H1 (cell line): ENCODE measurements at regions not wholly inside any gene's neighbourhood (a gene's known extent, or its start where the extent isn't known, plus 50 kb on each side); places are given as distances from the start of the nearest gene placed in this dataset.

ENCODE experiments used
- CTCF ChIA-PET: fragments of 300-600 bp; sonication (Branson Sonifier 250); formaldehyde crosslinking; loops from one replicate; lab custom pipeline; 2021; ENCODE audit not compliant: partially characterized antibody; lab: Charles Lee
- POLR2A ChIA-PET: fragments of 300-600 bp; sonication (Branson Sonifier 250); formaldehyde crosslinking; loops from one replicate; lab custom pipeline; 2021; ENCODE audit warnings: inconsistent platforms; ENCODE audit not compliant: partially characterized antibody; lab: Charles Lee
- DNase-seq, 2 experiments: peaks; one replicate each; pipeline versions ENCODE4 v3.0.0 to v3.0.0-alpha.2; 2010 to 2022; ENCODE audit warnings: low spot score in 2 of 2, low read depth in 1 of 2, mixed read lengths in 1 of 2
- FAIRE-seq: peaks from 2 replicates; lab custom pipeline; 2011; peaks lifted over from hg19 to GRCh38; lab: Jason Lieb, UNC
- H2AFZ ChIP-seq: 2 replicates; pipeline ENCODE4 v1.8.1; 2012; ENCODE audit warnings: low read length, inconsistent platforms
- H2AK5ac ChIP-seq: 2 replicates; pipeline ENCODE4 v1.6.1; 2013; ENCODE audit warnings: low read depth, low read length
- H2BK120ac ChIP-seq: replicated peaks from 2 replicates; pipeline ENCODE3; 2013; ENCODE audit warnings: low read depth, low read length, inconsistent platforms
- H2BK12ac ChIP-seq: 2 replicates; pipeline ENCODE4 v1.6.1; 2013; ENCODE audit warnings: low read depth, low read length
- H2BK15ac ChIP-seq: 2 replicates; pipeline ENCODE4 v1.6.1; 2013; ENCODE audit warnings: low read length
- H2BK20ac ChIP-seq: 2 replicates; pipeline ENCODE4 v1.6.1; 2013; ENCODE audit warnings: low read length
- H2BK5ac ChIP-seq: 2 replicates; pipeline ENCODE4 v1.6.1; 2013; ENCODE audit warnings: low read depth, low read length
- H3K14ac ChIP-seq: 2 replicates; pipeline ENCODE4 v1.6.1; 2013; ENCODE audit warnings: inconsistent platforms; ENCODE audit not compliant: insufficient read length
- H3K18ac ChIP-seq: 2 replicates; pipeline ENCODE4 v1.6.1; 2013; ENCODE audit warnings: low read length; ENCODE audit errors: extremely low read depth
- H3K23ac ChIP-seq: 2 replicates; pipeline ENCODE4 v1.6.1; 2013; ENCODE audit warnings: inconsistent platforms; ENCODE audit not compliant: insufficient read length
- H3K23me2 ChIP-seq: 2 replicates; pipeline ENCODE4 v1.6.1; 2013; ENCODE audit warnings: low read depth, low read length
- H3K27ac ChIP-seq: 2 replicates; pipeline ENCODE4 v1.6.1; 2011; ENCODE audit warnings: low read depth, low read length, inconsistent platforms
- H3K27me3 ChIP-seq, 4 experiments: replicated peaks in 1 of 4; 1 replicate in 1 of 4; 2 replicates in 3 of 4; pipeline versions ENCODE4 v1.6.1 to v1.8.1; 2011 to 2013; ENCODE audit warnings: low read length in 3 of 4, mild to moderate bottlenecking in 3 of 4, inconsistent platforms in 2 of 4, mixed read lengths in 2 of 4, moderate library complexity in 1 of 4; ENCODE audit not compliant: control insufficient read depth in 3 of 4, insufficient read depth in 3 of 4; ENCODE audit errors: extremely low read depth in 1 of 4
- H3K36me3 ChIP-seq, 4 experiments: 2 replicates each; pipeline versions ENCODE4 v1.6.1 to v1.8.1; 2011 to 2013; ENCODE audit warnings: mild to moderate bottlenecking in 4 of 4, low read length in 3 of 4, moderate library complexity in 2 of 4, control low read depth in 1 of 4, inconsistent platforms in 1 of 4; ENCODE audit not compliant: insufficient read depth in 4 of 4, control insufficient read depth in 2 of 4
- H3K4ac ChIP-seq: replicated peaks from 2 replicates; pipeline ENCODE3; 2013; ENCODE audit warnings: low read length, low read depth, mixed read lengths, inconsistent platforms; ENCODE audit not compliant: insufficient read length
- H3K4me1 ChIP-seq, 4 experiments: replicated peaks in 1 of 4; 1 replicate in 1 of 4; 2 replicates in 3 of 4; pipeline versions ENCODE4 v1.6.1 to v1.8.1; 2011 to 2013; ENCODE audit warnings: low read length in 3 of 4, inconsistent platforms in 2 of 4, mixed read lengths in 1 of 4; ENCODE audit not compliant: insufficient read depth in 4 of 4, control insufficient read depth in 3 of 4
- H3K4me2 ChIP-seq, 2 experiments: 2 replicates each; pipeline versions ENCODE4 v1.6.1 to v1.8.1; 2011 to 2013; ENCODE audit warnings: low read depth in 2 of 2, low read length in 2 of 2, control low read depth in 1 of 2, inconsistent platforms in 1 of 2, mild to moderate bottlenecking in 1 of 2; ENCODE audit not compliant: insufficient read depth in 1 of 2
- H3K4me3 ChIP-seq, 4 experiments: fragments of 200-600, 300-600 bp in 1 of 4; sonication (generic), shearing (Covaris generic), sonication (Bioruptor Twin) in 1 of 4; 2 replicates each; pipeline versions ENCODE4 v1.5.1 to v1.8.1; 2011 to 2016; ENCODE audit warnings: low read length in 4 of 4, low read depth in 3 of 4, control low read depth in 2 of 4, inconsistent platforms in 2 of 4, mild to moderate bottlenecking in 2 of 4, mixed read lengths in 1 of 4, moderate library complexity in 1 of 4; ENCODE audit not compliant: insufficient read depth in 2 of 4; ENCODE audit errors: extremely low read depth in 1 of 4
- H3K56ac ChIP-seq: replicated peaks from 2 replicates; pipeline ENCODE3; 2013; ENCODE audit warnings: low read depth, mild to moderate bottlenecking, mixed read lengths, low read length, inconsistent platforms; ENCODE audit not compliant: insufficient read length
- H3K79me1 ChIP-seq: 2 replicates; pipeline ENCODE4 v1.6.1; 2013; ENCODE audit warnings: low read depth, low read length, control low read depth
- H3K79me2 ChIP-seq, 2 experiments: 2 replicates each; pipeline versions ENCODE4 v1.6.1 to v1.8.1; 2012 to 2013; ENCODE audit warnings: low read length in 2 of 2, mild to moderate bottlenecking in 2 of 2, inconsistent platforms in 1 of 2; ENCODE audit not compliant: insufficient read depth in 2 of 2, control insufficient read depth in 1 of 2
- H3K9ac ChIP-seq, 4 experiments: replicated peaks in 1 of 4; 1 replicate in 1 of 4; 2 replicates in 3 of 4; pipeline versions ENCODE4 v1.6.1 to v1.8.1; 2011 to 2013; ENCODE audit warnings: low read depth in 3 of 4, low read length in 3 of 4, control low read depth in 2 of 4, mild to moderate bottlenecking in 2 of 4, moderate library complexity in 2 of 4, inconsistent platforms in 1 of 4; ENCODE audit errors: extremely low read depth in 1 of 4
- H3K9me3 ChIP-seq, 2 experiments: 2 replicates each; pipeline versions ENCODE4 v1.6.1 to v1.8.1; 2012 to 2013; ENCODE audit warnings: mild to moderate bottlenecking in 2 of 2, moderate library complexity in 2 of 2, control low read depth in 1 of 2, inconsistent platforms in 1 of 2, low read depth in 1 of 2, low read length in 1 of 2, mixed read lengths in 1 of 2; ENCODE audit not compliant: insufficient read depth in 2 of 2
- H4K20me1 ChIP-seq, 2 experiments: replicated peaks in 1 of 2; 2 replicates each; pipeline versions ENCODE3 to v1.8.1; 2011 to 2013; ENCODE audit warnings: inconsistent platforms in 2 of 2, low read length in 2 of 2, mild to moderate bottlenecking in 1 of 2; ENCODE audit not compliant: insufficient read depth in 2 of 2, control insufficient read depth in 1 of 2
- H4K5ac ChIP-seq: 2 replicates; pipeline ENCODE4 v1.6.1; 2013; ENCODE audit warnings: low read length, low read depth, mixed read lengths, inconsistent platforms; ENCODE audit not compliant: insufficient read length
- H4K8ac ChIP-seq: 2 replicates; pipeline ENCODE4 v1.8.0; 2013; ENCODE audit warnings: mild to moderate bottlenecking, moderate library complexity, low read length, inconsistent platforms; ENCODE audit not compliant: insufficient read depth; ENCODE audit errors: extremely low read depth
- H4K91ac ChIP-seq: replicated peaks from 2 replicates; pipeline ENCODE3; 2013; ENCODE audit warnings: low read length, mixed read lengths, inconsistent platforms; ENCODE audit not compliant: insufficient read length
- ASH2L ChIP-seq: fragments of 200-600, 300-600 bp; sonication (generic); IDR thresholded peaks from one replicate; pipeline ENCODE4 v1.7.1; 2017; ENCODE audit warnings: low read length
- BACH1 ChIP-seq: IDR thresholded peaks from 2 replicates; pipeline ENCODE4 v1.6.1; 2012; ENCODE audit warnings: low read length, improper control_type of control experiment
- CTCF ChIP-seq, 3 experiments: IDR thresholded peaks; 1 replicate in 2 of 3; 2 replicates in 1 of 3; pipeline versions ENCODE4 v1.5.1 to v1.6.1; 2011; ENCODE audit warnings: low read length in 3 of 3, mild to moderate bottlenecking in 3 of 3, inconsistent platforms in 2 of 3, low read depth in 1 of 3, moderate library complexity in 1 of 3; ENCODE audit not compliant: insufficient read depth in 1 of 3; ENCODE audit errors: control extremely low read depth in 1 of 3
- EP300 ChIP-seq, 2 experiments: IDR thresholded peaks; 1 replicate in 1 of 2; 2 replicates in 1 of 2; pipeline ENCODE4 v1.6.1; 2011 to 2012; ENCODE audit warnings: low read depth in 2 of 2, low read length in 2 of 2, mild to moderate bottlenecking in 2 of 2, borderline replicate concordance in 1 of 2, inconsistent platforms in 1 of 2, moderate library complexity in 1 of 2
- GABPA ChIP-seq: IDR thresholded peaks from 2 replicates; pipeline ENCODE4 v1.6.1; 2011; ENCODE audit warnings: mild to moderate bottlenecking, low read length, moderate library complexity, borderline replicate concordance; ENCODE audit not compliant: insufficient read depth
- MAFK ChIP-seq: IDR thresholded peaks from 2 replicates; pipeline ENCODE4 v1.6.1; 2012; ENCODE audit warnings: low read depth, mild to moderate bottlenecking, improper control_type of control experiment, low read length
- RFX5 ChIP-seq: IDR thresholded peaks from 2 replicates; pipeline ENCODE4 v1.6.1; 2011; ENCODE audit warnings: low read depth, low read length, improper control_type of control experiment, borderline replicate concordance
- SAP30 ChIP-seq: fragments of 300-600 bp; sonication (generic); IDR thresholded peaks from 2 replicates; pipeline ENCODE4 v1.7.1; 2012; ENCODE audit warnings: low read length, moderate library complexity, mild to moderate bottlenecking, inconsistent platforms; ENCODE audit not compliant: insufficient read depth, insufficient replicate concordance
- SP1 ChIP-seq: IDR thresholded peaks from 2 replicates; pipeline ENCODE4 v1.6.1; 2011; ENCODE audit warnings: low read depth, low read length
- SP4 ChIP-seq: IDR thresholded peaks from 2 replicates; pipeline ENCODE4 v1.6.1; 2012; ENCODE audit warnings: low read length, inconsistent platforms
- TAF7 ChIP-seq: optimal IDR thresholded peaks from 2 replicates; pipeline ENCODE3; 2011; ENCODE audit warnings: low read depth, mild to moderate bottlenecking, inconsistent platforms, low read length, moderate library complexity, borderline replicate concordance
- TBP ChIP-seq: IDR thresholded peaks from 2 replicates; pipeline ENCODE4 v1.6.1; 2011; ENCODE audit warnings: low read depth, low read length, improper control_type of control experiment
- WGBS, 2 experiments: shearing (Covaris generic) in 1 of 2; methylation state at CpG; one replicate each; pipeline versions ENCODE4 v1.1.6 to v1.1.7; 2013 to 2015; ENCODE audit warnings: low lambda C conversion rate in 2 of 2, mixed read lengths in 2 of 2, inconsistent platforms in 1 of 2, low coverage in 1 of 2, missing lambda C conversion rate in 1 of 2; ENCODE audit not compliant: insufficient replicate concordance in 2 of 2, insufficient coverage in 1 of 2, insufficient read length in 1 of 2; ENCODE audit errors: extremely low coverage in 1 of 2, missing lambda C conversion rate in 1 of 2; 5-methylcytosine and 5-hydroxymethylcytosine counted together

- Histone ChIP-seq H3K18ac (no peak overlapping the region), H3K79me1 (no peaks in the 10 kb centered on the region), H2BK5ac (no peak overlapping the region), H4K20me1 (no peaks in the 10 kb centered on the region), H3K27ac (no peak overlapping the region), H2BK12ac (no peak overlapping the region), H4K5ac (no peak overlapping the region), H3K9me3 (no peaks in the 10 kb centered on the region), H2BK120ac (no peak overlapping the region), H3K27me3 (no peaks in the 10 kb centered on the region), H3K79me2 (no peaks in the 10 kb centered on the region), H3K4me1 (no peaks in the 10 kb centered on the region), H3K4ac (no peak overlapping the region), H3K9ac (no peak overlapping the region), H3K4me2 (no peak overlapping the region), H2AFZ (no peak overlapping the region), H3K56ac (no peak overlapping the region), H3K23ac (no peak overlapping the region), H2AK5ac (no peak overlapping the region), H3K23me2 (no peaks in the 10 kb centered on the region), H3K36me3 (no peaks in the 10 kb centered on the region), H2BK15ac (no peak overlapping the region), H2BK20ac (no peak overlapping the region), H4K91ac (no peak overlapping the region), H3K14ac (no peak overlapping the region), H3K4me3 (no peak overlapping the region), H4K8ac (no peak overlapping the region)
- 86% methylated on average over 20 of the region's 20 CpGs; no CpG with 5 or more reads in 1 of the 2 experiments for WGBS, 2 experiments
- DNase-seq: no peak
- ChIA-PET POLR2A (no interaction called here), CTCF (interaction anchor here (0.7 to 18.2 kb wide), 3 partner anchors 9 to 166 kb away, joined by 3 to 319 read pairs (median 4); no protein-coding TSS in a partner anchor)
- FAIRE-seq: no peak
- TF ChIP-seq TAF7 (no peak), SP1 (no peak), ASH2L (no peak), TBP (no peak), MAFK (no peak), SAP30 (no peak), RFX5 (no peak), EP300 (IDR thresholded peaks at IDR 0.05; ENCODE audit: borderline replicate concordance in 1 of 2, low read depth in 2 of 2, low read length in 2 of 2) (no peak), SP4 (no peak), CTCF (IDR thresholded peaks at IDR 0.05; ENCODE audit: control extremely low read depth in 1 of 3, insufficient read depth in 1 of 3, low read depth in 1 of 3, low read length in 3 of 3) (no peak), BACH1 (no peak), GABPA (no peak)
Measured at GRCh38 chr16:85984947-85985451, 86.0 kb downstream of the IRF8 start.
